Loucy (cell line): ENCODE measurements at regions not wholly inside any gene's neighbourhood (a gene's known extent, or its start where the extent isn't known, plus 50 kb on each side); places are given as distances from the start of the nearest gene placed in this dataset.

Experiments
- CTCF ChIP-seq: fragments of 200-600 bp; sonication (generic); conservative IDR thresholded peaks from 2 replicates; pipeline ENCODE4 v1.5.1; 2014; ENCODE audit warnings: mild to moderate bottlenecking, antibody characterized with exemption, low read length
- EZH2phosphoT487 ChIP-seq: fragments of 200-600 bp; IDR thresholded peaks from 2 replicates; pipeline ENCODE4 v1.6.1; 2018; ENCODE audit warnings: antibody characterized with exemption, mild to moderate bottlenecking, moderate library complexity, borderline replicate concordance

DNA sequence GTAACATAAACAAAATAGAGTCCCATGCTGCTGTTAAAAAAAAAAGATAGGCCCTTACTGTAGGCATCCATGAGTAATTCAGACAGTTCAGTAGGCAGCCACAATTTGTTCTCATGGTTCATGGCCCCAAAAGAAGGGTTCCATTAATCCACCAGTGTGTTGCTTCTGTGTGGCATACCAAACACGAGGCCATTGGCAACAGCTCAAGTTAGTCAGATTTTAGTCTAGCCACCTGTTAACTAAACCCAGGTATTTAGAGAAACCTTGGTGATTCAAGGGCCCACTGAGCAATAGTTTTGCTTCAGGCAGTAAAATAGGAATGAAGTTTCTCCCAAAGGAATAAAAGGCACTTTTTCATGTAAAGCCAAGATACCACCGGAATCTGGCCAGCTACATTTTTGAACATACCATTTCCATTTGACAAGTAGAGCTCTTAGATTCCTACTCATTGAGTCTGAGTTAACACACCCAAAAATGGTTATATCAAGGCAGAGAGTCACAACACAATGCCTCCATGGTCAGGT lies 80.1 kb upstream of the SRD5A2 start:
- TF ChIP-seq EZH2phosphoT487 = no peak
- TF ChIP-seq CTCF = no peak
